ENCODE measurements at regions not wholly inside any gene's neighbourhood (a gene's known extent, or its start where the extent isn't known, plus 50 kb on each side); places are given as distances from the start of the nearest gene placed in this dataset.

DNA sequence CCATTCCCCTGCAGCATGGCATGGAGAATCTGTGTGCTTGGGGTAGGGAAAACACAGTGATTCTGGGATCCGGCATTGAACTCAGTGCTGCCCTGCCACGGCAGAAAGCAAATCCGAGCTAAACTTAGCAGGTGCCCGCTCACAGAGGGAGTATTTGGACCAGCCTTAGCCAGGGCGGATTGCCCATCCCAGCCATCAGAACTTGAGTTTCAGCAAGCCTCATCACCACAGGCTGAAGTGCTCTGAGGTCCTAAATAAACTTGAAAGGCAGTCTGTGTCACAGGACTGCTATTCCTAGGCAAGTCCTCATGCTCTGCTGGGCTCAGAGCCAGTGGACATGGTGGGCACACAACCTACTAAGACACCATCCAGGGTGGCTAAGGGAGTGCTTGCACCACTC lies 86.2 kb upstream of the YPEL5 start:
- H3K36me3 Mint-ChIP-seq (ENCODE audit: low read depth, unreplicated experiment) = no peaks in the 10 kb centered on the region
- H3K4me3 Mint-ChIP-seq (ENCODE audit: unreplicated experiment) = no peak overlapping the region
- H3K27me3 Mint-ChIP-seq (ENCODE audit: unreplicated experiment) = peaks cover 3% of the 10 kb centered on the region
- no peak overlapping the region for H3K27ac Mint-ChIP-seq (ENCODE audit: unreplicated experiment)
- no peaks in the 10 kb centered on the region for H3K4me1 Mint-ChIP-seq (ENCODE audit: unreplicated experiment)
- TF ChIP-seq, protein P1, sequence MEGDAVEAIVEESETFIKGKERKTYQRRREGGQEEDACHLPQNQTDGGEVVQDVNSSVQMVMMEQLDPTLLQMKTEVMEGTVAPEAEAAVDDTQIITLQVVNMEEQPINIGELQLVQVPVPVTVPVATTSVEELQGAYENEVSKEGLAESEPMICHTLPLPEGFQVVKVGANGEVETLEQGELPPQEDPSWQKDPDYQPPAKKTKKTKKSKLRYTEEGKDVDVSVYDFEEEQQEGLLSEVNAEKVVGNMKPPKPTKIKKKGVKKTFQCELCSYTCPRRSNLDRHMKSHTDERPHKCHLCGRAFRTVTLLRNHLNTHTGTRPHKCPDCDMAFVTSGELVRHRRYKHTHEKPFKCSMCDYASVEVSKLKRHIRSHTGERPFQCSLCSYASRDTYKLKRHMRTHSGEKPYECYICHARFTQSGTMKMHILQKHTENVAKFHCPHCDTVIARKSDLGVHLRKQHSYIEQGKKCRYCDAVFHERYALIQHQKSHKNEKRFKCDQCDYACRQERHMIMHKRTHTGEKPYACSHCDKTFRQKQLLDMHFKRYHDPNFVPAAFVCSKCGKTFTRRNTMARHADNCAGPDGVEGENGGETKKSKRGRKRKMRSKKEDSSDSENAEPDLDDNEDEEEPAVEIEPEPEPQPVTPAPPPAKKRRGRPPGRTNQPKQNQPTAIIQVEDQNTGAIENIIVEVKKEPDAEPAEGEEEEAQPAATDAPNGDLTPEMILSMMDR (IDR thresholded peaks at IDR 0.05; ENCODE audit: unreplicated experiment) = no peak
- DNase-seq (ENCODE audit: low spot score) = no peak
- no peaks in the 10 kb centered on the region for H3K9me3 Mint-ChIP-seq (ENCODE audit: unreplicated experiment)

DNA sequence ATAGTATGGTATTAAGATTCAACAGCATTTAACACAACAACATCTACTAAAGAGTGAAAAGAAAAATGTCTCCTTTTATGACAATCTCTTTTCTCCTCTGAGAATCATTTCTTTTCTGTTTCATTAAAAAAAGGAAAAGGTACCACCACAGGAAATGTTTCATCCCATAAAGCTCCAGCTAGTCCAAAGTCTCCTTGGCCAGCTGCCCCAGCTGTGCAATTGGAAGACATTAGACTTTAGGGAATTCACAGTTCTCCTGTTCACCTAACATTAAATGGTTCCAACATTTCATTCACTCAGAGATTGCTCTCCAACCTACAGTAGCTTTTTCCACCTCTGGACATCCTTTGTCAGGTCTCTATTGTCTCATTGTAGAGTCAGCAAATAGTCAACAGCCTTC lies 78.7 kb upstream of the YPEL5 start:
- no peak overlapping the region for H3K27ac Mint-ChIP-seq (ENCODE audit: unreplicated experiment)
- DNase-seq (ENCODE audit: low spot score) = no peak
- no peak overlapping the region for H3K4me3 Mint-ChIP-seq (ENCODE audit: unreplicated experiment)
- no peaks in the 10 kb centered on the region for H3K9me3 Mint-ChIP-seq (ENCODE audit: unreplicated experiment)
- peaks cover 3% of the 10 kb centered on the region for H3K27me3 Mint-ChIP-seq (ENCODE audit: unreplicated experiment)
- no peaks in the 10 kb centered on the region for H3K4me1 Mint-ChIP-seq (ENCODE audit: unreplicated experiment)
- H3K36me3 Mint-ChIP-seq (ENCODE audit: low read depth, unreplicated experiment) = no peaks in the 10 kb centered on the region
- TF ChIP-seq, protein P1 (IDR thresholded peaks at IDR 0.05; ENCODE audit: unreplicated experiment) = no peak

DNA sequence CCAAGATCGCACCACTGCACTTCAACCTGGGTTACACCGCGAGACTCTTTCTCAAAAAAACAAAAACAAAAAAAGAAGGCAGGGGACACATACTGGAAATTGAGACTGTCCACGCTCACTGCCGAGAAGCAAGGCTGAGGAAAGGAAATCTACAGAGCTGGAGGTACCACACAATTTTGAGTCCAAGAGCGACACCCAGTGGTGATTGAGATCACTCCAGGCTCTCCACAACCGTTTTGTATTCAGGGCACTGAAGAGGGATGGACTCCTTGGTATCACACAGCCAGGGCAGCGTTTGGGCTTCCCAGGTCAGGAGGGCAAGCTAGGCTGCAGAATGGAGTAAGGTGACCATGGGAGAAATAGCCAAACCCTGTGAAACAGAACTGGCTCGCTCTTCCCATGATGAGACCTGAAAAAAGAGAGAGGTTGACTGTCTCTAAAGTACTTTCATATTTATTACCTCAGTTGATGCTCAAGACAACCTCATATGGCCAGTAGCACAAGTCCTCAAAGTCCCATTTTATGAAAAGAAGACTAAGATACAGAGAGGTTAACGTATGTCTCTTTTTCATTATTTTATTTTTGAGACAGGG lies 74.5 kb upstream of the YPEL5 start:
- Mint-ChIP-seq H3K9me3 (ENCODE audit: unreplicated experiment) (no peaks in the 10 kb centered on the region), H3K36me3 (ENCODE audit: low read depth, unreplicated experiment) (no peaks in the 10 kb centered on the region), H3K4me3 (ENCODE audit: unreplicated experiment) (no peak overlapping the region), H3K27ac (ENCODE audit: unreplicated experiment) (no peak overlapping the region), H3K4me1 (ENCODE audit: unreplicated experiment) (no peaks in the 10 kb centered on the region), H3K27me3 (ENCODE audit: unreplicated experiment) (peaks cover 3% of the 10 kb centered on the region)
- peak; percentile 80 for DNase-seq (ENCODE audit: low spot score)
- TF ChIP-seq, protein P1 (IDR thresholded peaks at IDR 0.05; ENCODE audit: unreplicated experiment) = peak; percentile 73

DNA sequence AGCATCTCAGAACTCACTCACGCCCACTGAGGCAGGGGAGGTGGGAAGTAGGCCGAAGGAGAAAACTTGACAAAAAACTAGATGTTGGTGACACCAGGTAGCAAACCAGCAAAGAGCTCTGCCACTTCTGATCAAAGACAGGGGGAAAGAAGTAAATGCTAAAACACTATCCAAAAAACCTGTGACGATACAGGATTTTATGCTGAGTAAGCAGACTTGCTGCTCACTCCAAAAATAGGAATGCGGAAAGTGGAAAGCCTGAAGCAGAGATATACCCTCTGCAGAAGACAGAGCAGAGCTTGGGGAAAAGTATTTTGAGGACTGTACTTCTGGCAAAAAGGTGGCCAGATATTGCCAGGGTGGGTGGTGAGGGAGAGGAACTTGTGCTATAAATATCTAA lies 73.3 kb upstream of the YPEL5 start:
- Mint-ChIP-seq H3K27me3 (ENCODE audit: unreplicated experiment) (peaks cover 3% of the 10 kb centered on the region), H3K36me3 (ENCODE audit: low read depth, unreplicated experiment) (no peaks in the 10 kb centered on the region), H3K4me1 (ENCODE audit: unreplicated experiment) (no peaks in the 10 kb centered on the region), H3K4me3 (ENCODE audit: unreplicated experiment) (no peak overlapping the region), H3K9me3 (ENCODE audit: unreplicated experiment) (no peaks in the 10 kb centered on the region), H3K27ac (ENCODE audit: unreplicated experiment) (no peak overlapping the region)
- no peak for DNase-seq (ENCODE audit: low spot score)
- TF ChIP-seq, protein P1 (IDR thresholded peaks at IDR 0.05; ENCODE audit: unreplicated experiment) = no peak

DNA sequence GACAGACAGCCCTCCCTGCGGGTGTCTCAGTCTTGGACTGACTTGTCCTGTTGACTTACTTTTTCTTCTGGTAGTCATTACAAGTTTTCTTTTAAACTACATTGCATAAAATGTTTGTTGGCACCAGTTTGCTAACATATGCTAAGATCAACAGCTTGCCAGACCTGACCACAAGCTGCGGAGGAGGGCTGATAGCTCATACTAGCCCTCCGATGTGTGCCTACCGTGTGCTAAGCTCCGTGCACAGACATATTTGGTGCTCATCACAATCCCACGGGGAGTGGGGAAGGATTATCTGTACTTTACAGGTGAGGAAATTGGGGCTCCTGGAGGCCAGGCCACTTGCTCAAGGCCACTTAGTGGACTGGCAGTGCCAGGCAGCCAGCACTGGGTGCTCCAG lies 72.8 kb upstream of the YPEL5 start:
- DNase-seq (ENCODE audit: low spot score) = no peak
- Mint-ChIP-seq H3K36me3 (ENCODE audit: low read depth, unreplicated experiment) (no peaks in the 10 kb centered on the region), H3K4me3 (ENCODE audit: unreplicated experiment) (no peak overlapping the region), H3K27ac (ENCODE audit: unreplicated experiment) (no peak overlapping the region), H3K4me1 (ENCODE audit: unreplicated experiment) (no peaks in the 10 kb centered on the region), H3K27me3 (ENCODE audit: unreplicated experiment) (peaks cover 3% of the 10 kb centered on the region), H3K9me3 (ENCODE audit: unreplicated experiment) (no peaks in the 10 kb centered on the region)
- TF ChIP-seq, protein P1 (IDR thresholded peaks at IDR 0.05; ENCODE audit: unreplicated experiment) = no peak

Measured in endothelial cell (in vitro differentiated cells).